ENCODE measurements at regions not wholly inside any gene's neighbourhood (a gene's known extent, or its start where the extent isn't known, plus 50 kb on each side); places are given as distances from the start of the nearest gene placed in this dataset.
A peak's percentile ranks its signal among the peaks of the same experiment; 100 is the strongest.

DNA sequence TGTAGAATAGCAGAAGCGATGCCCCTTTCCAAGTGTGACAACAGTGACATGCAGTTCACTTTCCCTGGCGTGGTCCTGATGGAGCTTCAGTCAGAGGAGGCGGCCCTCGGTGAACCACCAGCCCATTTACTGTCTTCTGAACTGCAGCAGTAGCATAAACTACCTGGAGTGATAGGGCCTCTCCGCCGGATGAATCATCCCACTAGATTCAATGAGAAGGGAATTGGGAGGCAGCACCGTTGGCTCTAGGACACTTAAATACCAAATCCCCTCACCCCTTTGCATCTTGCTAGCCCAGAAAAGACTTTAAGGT, 112.8 kb upstream of the GPR12 start:
- H3K4me1 ChIP-seq: no peaks in the 10 kb centered on the region
- no peak overlapping the region for H3K27ac ChIP-seq
- WGBS, 2 donors: 71 to 77% methylated on average over 7 of the region's 7 CpGs
- no peak for ATAC-seq
- H3K27me3 ChIP-seq: peaks cover 0 to 40% (median 24%) of the 10 kb centered on the region in 7 donors
- no peak for TF ChIP-seq CTCF (IDR thresholded peaks at IDR 0.05)
- intact Hi-C loops (cut with DNase I): loop anchor here in 9 of 10 donors (1.0 to 5.0 kb wide), 4 partner anchors 165 to 167 kb away; no protein-coding TSS in a partner anchor
- no peak overlapping the region for H3K4me3 ChIP-seq
- no peaks in the 10 kb centered on the region for H3K36me3 ChIP-seq
- H3K9me3 ChIP-seq: peaks cover 0 to 26% (median 5%) of the 10 kb centered on the region in 11 donors
- DNase-seq: no peak

DNA sequence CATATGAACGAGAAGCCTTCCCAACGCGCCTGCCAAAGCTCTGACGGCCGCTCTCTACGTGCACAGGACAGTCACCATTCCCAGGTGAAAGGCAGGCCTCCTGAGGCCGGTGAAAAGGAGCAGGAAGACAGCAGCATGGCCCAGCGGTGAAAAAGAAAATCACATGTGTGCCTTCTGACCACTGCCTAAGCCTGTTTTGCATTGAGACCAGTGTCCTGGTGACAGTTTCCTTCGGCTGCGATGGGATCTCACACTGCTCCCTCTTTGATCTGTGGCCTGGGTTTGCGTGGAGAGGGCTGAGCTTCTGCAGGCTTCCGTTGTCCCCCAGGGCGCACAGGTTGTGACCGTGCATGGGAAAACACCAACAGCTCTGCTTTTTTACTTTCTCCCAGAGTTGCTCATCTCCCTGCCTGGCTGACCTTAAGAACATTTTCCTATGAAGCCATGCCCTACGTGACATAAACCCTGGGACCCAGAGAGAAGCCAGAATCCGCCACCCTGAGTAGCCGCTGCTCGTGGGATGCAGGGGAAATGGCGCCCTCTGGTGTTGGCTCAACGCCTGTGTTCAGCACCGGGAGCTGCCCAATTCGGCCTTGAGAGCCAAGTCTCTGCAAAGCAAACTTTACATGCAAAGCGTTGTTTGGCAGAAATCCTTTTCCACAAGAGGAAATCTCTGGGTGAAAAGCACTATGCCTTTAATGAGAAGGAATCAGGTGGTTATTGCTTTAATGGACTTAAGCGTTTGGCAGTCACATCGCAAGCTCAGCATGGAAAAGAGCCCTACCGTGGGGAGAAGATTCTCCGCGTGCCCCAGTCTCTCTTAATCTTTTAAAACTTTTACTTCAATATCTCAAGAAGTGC, 112.2 kb upstream of the GPR12 start:
- WGBS, 2 donors: 50% methylated on average over 28 of the region's 28 CpGs
- H3K4me1 ChIP-seq: no peaks in the 10 kb centered on the region
- no peak overlapping the region for H3K27ac ChIP-seq
- ATAC-seq: peak in 4 of 8 donors; percentile 46 to 69 (median 62)
- H3K9me3 ChIP-seq: peaks cover 0 to 23% (median 5%) of the 10 kb centered on the region in 11 donors
- intact Hi-C loops (cut with DNase I): loop anchor here in 9 of 10 donors (1.0 to 5.0 kb wide), 4 partner anchors 164 to 166 kb away; no protein-coding TSS in a partner anchor
- no peaks in the 10 kb centered on the region for H3K36me3 ChIP-seq
- H3K27me3 ChIP-seq: peaks cover 0 to 40% (median 24%) of the 10 kb centered on the region in 7 donors
- peak; percentile 40 to 60 for DNase-seq
- peak; percentile 39 to 77 (median 71) for TF ChIP-seq CTCF (IDR thresholded peaks at IDR 0.05)
- no peak overlapping the region for H3K4me3 ChIP-seq

DNA sequence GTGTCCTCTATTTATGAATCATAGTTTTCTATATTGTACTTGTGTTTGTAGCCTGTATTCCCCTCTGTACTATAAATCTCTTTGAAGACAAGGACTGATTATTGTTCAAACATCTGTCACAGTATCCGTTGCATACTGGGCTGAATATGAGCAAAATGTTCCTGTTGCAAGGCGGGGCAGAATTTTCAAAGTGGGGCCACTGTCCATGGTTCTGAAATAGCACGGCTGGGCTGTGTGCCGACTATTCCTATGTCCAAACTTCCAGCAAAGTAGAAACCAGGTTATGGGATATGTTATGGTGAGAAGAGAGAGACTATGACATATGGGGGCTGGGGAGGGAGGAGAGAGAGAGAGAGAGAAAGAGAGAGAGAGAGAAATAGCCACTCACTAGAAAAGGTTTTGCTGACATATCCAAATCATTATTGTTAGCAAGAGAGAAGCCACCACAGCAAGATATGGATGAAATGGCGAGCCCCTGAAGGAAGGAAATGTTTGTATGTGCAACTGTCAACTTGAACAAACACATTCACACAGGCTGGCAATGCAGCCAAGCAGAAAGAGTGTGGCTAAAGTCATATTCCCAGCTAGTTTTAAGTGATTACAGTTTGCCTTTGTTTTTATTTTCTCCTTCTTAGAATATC, 107.0 kb upstream of the GPR12 start:
- ATAC-seq (peak in 1 of 8 donors; percentile 39), DNase-seq (no peak)
- WGBS, 2 donors: 14 to 15% methylated on average over 5 of the region's 5 CpGs
- Histone ChIP-seq H3K4me1 (no peaks in the 10 kb centered on the region), H3K4me3 (no peak overlapping the region), H3K27me3 (peaks cover 0 to 34% (median 17%) of the 10 kb centered on the region in 7 donors), H3K27ac (no peak overlapping the region), H3K36me3 (no peaks in the 10 kb centered on the region), H3K9me3 (no peaks in the 10 kb centered on the region)
- intact Hi-C loops (cut with DNase I): no loop called here
- no peak for TF ChIP-seq CTCF (IDR thresholded peaks at IDR 0.05)

GRCh38 chr13:26864576-26864975, 104.0 kb upstream of the GPR12 start:
- peaks cover 0 to 26% (median 11%) of the 10 kb centered on the region in 7 donors for H3K27me3 ChIP-seq
- 71 to 74% methylated on average over 5 of the region's 5 CpGs for WGBS, 2 donors

More at GRCh38 chr13:26864576-26864975, 104.0 kb upstream of the GPR12 start:
- Histone ChIP-seq H3K4me1 (no peaks in the 10 kb centered on the region), H3K9me3 (no peaks in the 10 kb centered on the region), H3K4me3 (no peak overlapping the region), H3K27ac (no peak overlapping the region), H3K36me3 (no peaks in the 10 kb centered on the region)
- intact Hi-C loops (cut with DNase I): no loop called here
- DNase-seq: no peak
- no peak for TF ChIP-seq CTCF (IDR thresholded peaks at IDR 0.05)
- no peak for ATAC-seq

Measured in heart right ventricle (tissue), 16 donors.